B cell (primary cell): ENCODE measurements at regions not wholly inside any gene's neighbourhood (a gene's known extent, or its start where the extent isn't known, plus 50 kb on each side); places are given as distances from the start of the nearest gene placed in this dataset.

Experiments used
- ATAC-seq: fragments of 200-7000 bp; cut with Tn5 transposase; one replicate; pipeline ENCODE4 v1.10.0; 2021; ENCODE audit warnings: low read depth, mild to moderate bottlenecking, moderate number of reproducible peaks, moderate library complexity
- CTCF ChIA-PET: fragments of 350-600 bp; sonication (Branson Sonifier 250); formaldehyde crosslinking; loops from one replicate; lab custom pipeline; 2021; ENCODE audit warnings: antibody characterized with exemption, inconsistent platforms; lab: Charles Lee
- POLR2A ChIA-PET: fragments of 350-600 bp; sonication (Branson Sonifier 250); formaldehyde crosslinking; loops from one replicate; lab custom pipeline; 2021; ENCODE audit warnings: antibody characterized with exemption; lab: Charles Lee
- DNase-seq: peaks from one replicate; pipeline ENCODE4 v3.0.0; 2013
- H2AFZ ChIP-seq: 2 replicates; pipeline ENCODE4 v1.6.1; 2012; ENCODE audit warnings: mild to moderate bottlenecking, low read depth, low read length; ENCODE audit not compliant: insufficient read depth, poor library complexity, severe bottlenecking
- H3K27ac ChIP-seq, 2 donors: 1 replicate in 1 of 2; 2 replicates in 1 of 2; pipeline ENCODE4 v1.5.1; 2012 to 2013; ENCODE audit warnings: low read length in 2 of 2, mild to moderate bottlenecking in 2 of 2, moderate library complexity in 1 of 2
- H3K27me3 ChIP-seq, 4 experiments: fragments of 200-600 bp in 1 of 4; sonication (generic) in 1 of 4; replicated peaks in 1 of 4; 1 replicate in 2 of 4; 2 replicates in 2 of 4; pipeline versions ENCODE4 v1.6.1 to v1.7.0; 2013 to 2016; ENCODE audit warnings: low read length in 3 of 4, mild to moderate bottlenecking in 2 of 4, mixed read lengths in 1 of 4, moderate library complexity in 1 of 4; ENCODE audit not compliant: insufficient read depth in 4 of 4, control insufficient read depth in 3 of 4; ENCODE audit errors: control extremely low read depth in 1 of 4
- H3K36me3 ChIP-seq, 2 experiments: replicated peaks in 1 of 2; 1 replicate in 1 of 2; 2 replicates in 1 of 2; pipeline versions ENCODE4 v1.6.1 to v1.7.1; 2013; ENCODE audit warnings: low read length in 1 of 2; ENCODE audit not compliant: insufficient read depth in 2 of 2, control insufficient read depth in 1 of 2; ENCODE audit errors: control extremely low read depth in 1 of 2, extremely low read depth in 1 of 2
- H3K4me1 ChIP-seq, 2 donors: fragments of 200-600 bp in 1 of 2; sonication (generic) in 1 of 2; 1 replicate in 1 of 2; 2 replicates in 1 of 2; pipeline versions ENCODE4 v1.5.1 to v1.6.1; 2013 to 2017; ENCODE audit warnings: low read length in 2 of 2; ENCODE audit not compliant: control insufficient read depth in 2 of 2, insufficient read depth in 2 of 2
- H3K4me2 ChIP-seq: replicated peaks from 2 replicates; pipeline ENCODE3; 2012; ENCODE audit warnings: mild to moderate bottlenecking, low read depth, low read length; ENCODE audit not compliant: poor library complexity, severe bottlenecking
- H3K4me3 ChIP-seq, 5 experiments: fragments of 200-600 bp in 1 of 5; sonication (generic) in 1 of 5; 1 replicate in 3 of 5; 2 replicates in 2 of 5; pipeline versions ENCODE4 v1.5.1 to v1.7.0; 2011 to 2016; ENCODE audit warnings: low read length in 4 of 5, mild to moderate bottlenecking in 4 of 5, low read depth in 2 of 5, control low read depth in 1 of 5, moderate library complexity in 1 of 5; ENCODE audit not compliant: insufficient read depth in 1 of 5; ENCODE audit errors: control extremely low read depth in 1 of 5, extremely low read depth in 1 of 5
- H3K79me2 ChIP-seq: fragments of 200-600 bp; sonication (generic); one replicate; pipeline ENCODE4 v1.6.0; 2016; ENCODE audit warnings: low read length; ENCODE audit not compliant: control insufficient read depth, insufficient read depth
- H3K9ac ChIP-seq: fragments of 200-600 bp; sonication (generic); 2 replicates; pipeline ENCODE4 v1.6.1; 2017; ENCODE audit warnings: mild to moderate bottlenecking, low read length, moderate library complexity
- H3K9me3 ChIP-seq, 3 donors: one replicate each; pipeline versions ENCODE4 v1.6.1 to v1.7.1; 2013; ENCODE audit warnings: low read length in 2 of 3; ENCODE audit not compliant: control insufficient read depth in 2 of 3, insufficient read depth in 1 of 3; ENCODE audit errors: control extremely low read depth in 1 of 3
- H4K20me1 ChIP-seq: 2 replicates; pipeline ENCODE4 v1.6.0; 2012; ENCODE audit warnings: mild to moderate bottlenecking, low read length; ENCODE audit not compliant: insufficient read depth, control insufficient read depth, poor library complexity, severe bottlenecking
- H3K27ac Mint-ChIP-seq: one replicate; pipeline ENCODE4 v1.8.0; 2021; ENCODE audit warnings: mixed read lengths
- H3K27me3 Mint-ChIP-seq: one replicate; pipeline ENCODE4 v1.8.0; 2021; ENCODE audit warnings: mixed read lengths
- H3K4me1 Mint-ChIP-seq: one replicate; pipeline ENCODE4 v1.8.0; 2021; ENCODE audit warnings: mixed read lengths
- H3K4me3 Mint-ChIP-seq: one replicate; pipeline ENCODE4 v1.8.0; 2021; ENCODE audit warnings: mixed read lengths
- H3K9me3 Mint-ChIP-seq: one replicate; pipeline ENCODE4 v1.8.0; 2022; ENCODE audit warnings: mixed read lengths; ENCODE audit not compliant: insufficient read depth
- CTCF ChIP-seq: fragments of 200-600 bp; IDR thresholded peaks from one replicate; pipeline ENCODE4 v1.8.0; 2022; ENCODE audit warnings: antibody characterized with exemption, mild to moderate bottlenecking
- EZH2 ChIP-seq: IDR thresholded peaks from 2 replicates; pipeline ENCODE4 v1.6.1; 2012; ENCODE audit warnings: borderline replicate concordance, low read depth, mild to moderate bottlenecking, moderate library complexity, low read length; ENCODE audit not compliant: insufficient read depth, poor library complexity, severe bottlenecking
- WGBS: methylation state at CpG from one replicate; pipeline ENCODE4 v1.1.5; 2013; ENCODE audit warnings: missing lambda C conversion rate; ENCODE audit not compliant: insufficient coverage; 5-methylcytosine and 5-hydroxymethylcytosine counted together
- intact Hi-C: fragments of 100-400 bp; cut with micrococcal nuclease; formaldehyde crosslinking; loops from one replicate; pipeline ENCODE4 v1.10.0; 2022

GRCh38 chr4:138773321-138773720 is 242.3 kb upstream of the NOCT start:
- POLR2A ChIA-PET = no interaction called here
- H3K36me3 ChIP-seq = no peaks in the 10 kb centered on the region
- H3K9me3 ChIP-seq = no peaks in the 10 kb centered on the region
- H3K4me1 Mint-ChIP-seq = peaks cover 2% of the 10 kb centered on the region
- DNase-seq (no peak), ATAC-seq (no peak)
- no peak for TF ChIP-seq CTCF
- no peak for TF ChIP-seq EZH2
- no peak overlapping the region for H3K4me3 Mint-ChIP-seq
- H3K9ac ChIP-seq = no peak overlapping the region
- no peaks in the 10 kb centered on the region for H4K20me1 ChIP-seq
- CTCF ChIA-PET = no interaction called here
- H3K79me2 ChIP-seq = no peaks in the 10 kb centered on the region
- no CpG with 5 or more reads among the region's 3 CpGs for WGBS
- no peak overlapping the region for H2AFZ ChIP-seq
- no peaks in the 10 kb centered on the region for H3K4me1 ChIP-seq
- H3K9me3 Mint-ChIP-seq = peaks cover 2% of the 10 kb centered on the region
- H3K27me3 Mint-ChIP-seq = peaks cover 7% of the 10 kb centered on the region
- no peak overlapping the region for H3K4me3 ChIP-seq
- no peak overlapping the region for H3K27ac ChIP-seq
- H3K27me3 ChIP-seq = no peaks in the 10 kb centered on the region
- no peak overlapping the region for H3K27ac Mint-ChIP-seq
- H3K4me2 ChIP-seq = no peak overlapping the region
- intact Hi-C loops = no loop called here

GRCh38 chr4:138772366-138772765 is 243.2 kb upstream of the NOCT start:
- Mint-ChIP-seq H3K4me3 (no peak overlapping the region), H3K27ac (no peak overlapping the region), H3K4me1 (peaks cover 2% of the 10 kb centered on the region), H3K9me3 (peaks cover 2% of the 10 kb centered on the region), H3K27me3 (peaks cover 7% of the 10 kb centered on the region)
- Histone ChIP-seq H3K9me3 (no peaks in the 10 kb centered on the region), H2AFZ (no peak overlapping the region), H3K4me1 (no peaks in the 10 kb centered on the region), H4K20me1 (no peaks in the 10 kb centered on the region), H3K27me3 (no peaks in the 10 kb centered on the region), H3K4me2 (no peak overlapping the region), H3K79me2 (no peaks in the 10 kb centered on the region), H3K4me3 (no peak overlapping the region), H3K9ac (no peak overlapping the region), H3K27ac (no peak overlapping the region), H3K36me3 (no peaks in the 10 kb centered on the region)
- TF ChIP-seq CTCF = no peak
- TF ChIP-seq EZH2 = no peak
- DNase-seq = no peak
- intact Hi-C loops = no loop called here
- no peak for ATAC-seq
- CTCF ChIA-PET = no interaction called here
- POLR2A ChIA-PET = no interaction called here
